ENCODE measurements at regions not wholly inside any gene's neighbourhood (a gene's known extent, or its start where the extent isn't known, plus 50 kb on each side); places are given as distances from the start of the nearest gene placed in this dataset.
A peak's percentile ranks its signal among the peaks of the same experiment; 100 is the strongest.

GRCh38 chr14:58862416-58863160, 224.8 kb downstream of the DACT1 start:
- DNase-seq, result no peak

GRCh38 chr14:58863661-58864345, 226.0 kb downstream of the DACT1 start:
- DNase-seq, result no peak

DNA sequence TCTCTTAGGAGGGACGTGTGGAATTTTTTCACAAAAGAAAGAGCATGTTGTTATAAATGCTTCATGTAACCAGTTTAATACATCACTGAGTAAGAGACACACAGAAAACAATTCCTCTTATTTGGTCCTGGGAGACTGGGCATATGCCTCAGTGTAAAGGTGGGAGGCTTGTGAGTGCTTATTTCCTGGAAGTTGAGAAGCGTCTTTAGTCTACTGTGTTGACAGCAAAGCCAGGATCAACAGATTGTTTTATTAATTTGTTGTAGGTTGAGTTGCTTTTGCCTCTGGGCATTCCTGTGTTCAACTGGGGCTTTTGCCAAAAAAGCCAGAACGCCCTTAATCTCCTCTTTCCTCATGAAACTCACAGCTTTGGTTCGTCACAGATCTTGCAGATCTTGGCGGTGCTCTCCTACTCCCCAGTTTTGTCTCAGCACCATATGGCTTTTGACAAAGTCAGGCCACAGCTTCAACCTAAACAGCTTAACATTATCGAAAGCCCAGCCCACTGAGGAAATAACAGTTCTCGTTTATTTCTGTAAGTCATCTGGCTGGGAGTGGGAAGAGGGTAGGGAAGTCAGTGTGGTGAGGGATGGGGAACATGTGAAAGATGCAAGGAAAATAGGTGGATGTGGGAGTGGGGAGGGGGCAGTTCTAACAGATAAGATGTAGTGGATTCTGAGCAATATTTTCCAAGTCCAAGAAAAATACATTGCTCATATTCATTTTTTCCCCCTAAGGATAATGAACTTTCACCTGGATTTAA, 227.2 kb downstream of the DACT1 start:
- DNase-seq, result no peak

DNA sequence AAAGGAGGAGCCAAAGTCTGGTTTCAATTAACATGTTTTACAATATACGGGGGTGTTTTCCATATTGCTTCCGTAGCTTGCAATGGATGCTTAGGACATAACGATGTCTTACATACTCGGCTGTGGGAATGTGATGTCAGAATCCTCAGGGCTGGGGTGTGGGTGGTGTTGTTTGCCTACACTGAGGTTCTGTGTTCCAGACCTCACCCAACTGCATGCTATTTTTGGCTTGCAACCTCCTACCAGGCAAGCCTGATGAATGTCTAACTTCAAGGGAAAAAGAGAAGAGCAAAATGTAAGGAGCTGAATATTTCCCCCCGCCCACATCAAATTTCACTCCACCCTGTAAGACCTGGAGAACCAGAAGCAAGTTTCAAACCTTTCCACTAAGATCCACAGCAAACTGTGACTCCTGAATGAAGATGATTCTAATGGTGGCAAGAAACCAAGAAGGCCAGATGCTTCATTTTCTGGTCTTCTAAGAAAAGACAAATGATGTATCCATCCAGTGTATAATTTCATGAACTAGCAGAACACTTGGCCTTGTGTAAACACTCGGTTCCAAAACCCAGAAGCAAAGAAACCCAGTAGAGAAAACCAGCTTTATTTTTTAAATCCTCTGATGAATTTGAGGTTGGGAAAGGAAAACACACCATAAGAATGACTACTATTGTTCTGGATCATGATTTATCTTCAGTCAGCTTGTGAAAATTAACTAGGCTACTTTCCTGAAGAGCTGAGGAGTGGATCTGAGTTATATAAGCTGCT, 227.9 kb downstream of the DACT1 start:
- no peak for DNase-seq

GRCh38 chr14:58866391-58866790, 228.6 kb downstream of the DACT1 start:
- no peak for DNase-seq

DNA sequence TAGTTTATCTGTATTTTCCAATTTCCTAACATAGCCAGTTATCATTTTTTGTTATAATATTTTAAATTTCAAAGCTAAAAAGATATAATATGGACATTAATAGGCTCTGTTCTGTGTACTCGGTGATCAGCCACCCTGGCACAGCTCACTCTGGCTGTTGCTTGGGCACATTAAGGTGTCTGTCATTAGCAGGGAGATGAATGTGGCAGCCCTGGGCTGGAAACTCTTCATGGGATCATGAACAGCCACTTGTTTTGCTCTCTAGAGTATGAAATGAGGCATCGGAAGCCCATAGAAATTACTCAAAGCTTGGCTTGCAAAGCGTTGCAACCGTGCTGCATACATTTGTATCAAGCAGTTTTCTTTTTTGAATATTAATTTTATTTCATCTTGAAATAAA, 233.2 kb downstream of the DACT1 start:
- DNase-seq, result no peak

- DNase-seq, result no peak
These were observed 233.8 kb downstream of the DACT1 start for GRCh38 chr14:58871573-58871972.

- DNase-seq, result no peak
These were observed 234.3 kb downstream of the DACT1 start for GRCh38 chr14:58872061-58872460.

DNA sequence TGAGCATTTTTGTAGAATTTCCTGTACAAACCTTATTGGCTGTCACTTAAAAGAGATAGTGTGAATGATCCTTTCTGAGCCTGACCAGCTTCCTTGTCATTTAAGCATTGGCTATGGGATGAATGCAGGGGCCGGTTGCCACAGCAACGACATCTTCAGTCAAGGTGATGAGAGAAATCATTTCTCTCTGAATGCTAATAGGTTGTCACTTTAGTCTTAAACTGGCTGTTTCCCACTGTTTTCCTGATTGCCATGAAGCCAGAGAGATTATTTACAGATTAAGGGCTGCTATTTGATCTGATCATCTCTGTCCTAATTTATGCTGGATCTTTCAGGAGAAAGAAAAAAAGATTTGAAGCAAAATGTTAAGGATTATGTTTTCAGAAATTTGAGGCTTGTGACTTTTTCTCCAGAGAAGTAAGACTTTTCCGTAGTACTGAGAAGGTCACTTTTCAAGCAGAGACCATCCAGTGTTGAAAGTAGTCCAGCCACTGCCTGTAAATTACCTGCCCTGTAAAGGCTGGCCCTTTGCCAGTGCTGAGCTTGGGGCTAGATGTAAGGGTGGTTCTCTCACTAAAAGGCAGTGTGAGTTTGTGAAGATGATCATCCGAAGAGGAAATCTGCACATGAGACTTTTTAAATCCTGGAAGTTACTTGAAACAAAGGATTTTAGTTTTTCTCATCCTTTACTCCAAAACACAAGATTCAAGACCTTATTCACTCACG, 235.6 kb downstream of the DACT1 start:
- no peak for DNase-seq

GRCh38 chr14:58875613-58876012, 237.9 kb downstream of the DACT1 start:
- no peak for DNase-seq

- DNase-seq, result no peak
These were observed 238.8 kb downstream of the DACT1 start for GRCh38 chr14:58876608-58877007.

DNA sequence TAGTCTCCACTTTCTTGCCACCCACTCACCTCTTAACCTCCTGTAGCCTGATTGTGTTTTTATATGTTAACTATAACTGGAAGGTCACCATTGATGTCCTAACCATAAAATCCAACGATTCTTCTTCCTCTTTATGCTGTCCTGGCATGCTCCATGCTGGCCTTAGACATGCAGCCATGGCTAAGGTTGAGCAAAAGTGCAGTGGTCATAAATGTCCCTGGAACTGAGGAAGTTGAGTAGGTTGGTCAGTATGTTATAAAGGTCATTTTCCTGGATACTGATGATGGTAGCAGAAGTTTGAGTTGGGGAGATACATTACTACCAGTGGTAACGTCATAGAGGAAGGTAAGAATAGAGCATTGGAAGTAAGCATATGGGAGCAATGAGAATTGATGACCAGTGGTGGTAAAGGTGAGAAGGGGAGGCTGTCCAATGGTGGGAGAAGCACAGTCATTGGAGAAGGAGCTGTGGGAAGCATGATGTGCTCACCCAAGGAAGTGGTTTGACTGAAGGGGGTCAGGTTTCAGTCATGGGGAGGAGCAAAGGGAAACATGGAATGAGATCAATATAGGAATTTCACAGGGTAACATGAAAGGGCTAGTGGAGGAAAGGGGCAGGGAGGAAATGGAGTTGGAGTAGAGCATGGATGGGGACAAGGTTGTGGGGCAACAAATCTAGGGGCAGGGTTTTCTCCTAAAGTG, 240.8 kb downstream of the DACT1 start:
- no peak for DNase-seq

GRCh38 chr14:58881433-58881832, 243.7 kb downstream of the DACT1 start:
- no peak for DNase-seq

GRCh38 chr14:58882577-58883018, 244.8 kb downstream of the DACT1 start:
- peak; percentile 82 for DNase-seq

GRCh38 chr14:58884442-58884841, 246.7 kb downstream of the DACT1 start:
- no peak for DNase-seq

DNA sequence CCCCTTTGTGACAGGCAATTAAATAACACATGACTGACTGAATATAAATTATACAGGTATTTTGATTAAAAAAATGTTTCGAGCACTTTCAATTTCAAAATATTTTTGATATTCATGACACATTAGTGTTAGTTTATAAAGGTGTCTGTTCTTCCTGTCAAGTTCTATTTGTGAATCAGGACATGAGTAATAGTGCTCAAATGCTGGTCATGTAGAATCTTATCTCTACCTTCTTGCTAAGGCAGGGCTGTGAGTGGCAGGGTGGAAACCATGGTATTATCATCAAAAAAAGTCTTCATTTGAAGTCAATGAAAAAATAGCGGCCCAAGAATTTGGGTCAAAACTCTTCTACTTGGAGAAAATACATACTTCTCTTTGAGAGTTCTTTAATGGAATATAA, 250.2 kb downstream of the DACT1 start:
- DNase-seq, result no peak

- DNase-seq, result no peak
These were observed 261.0 kb downstream of the DACT1 start for GRCh38 chr14:58898655-58899316.

- no peak for DNase-seq
These were observed 261.6 kb downstream of the DACT1 start for GRCh38 chr14:58899317-58899713.

GRCh38 chr14:58901826-58902225, 264.1 kb downstream of the DACT1 start:
- DNase-seq, result no peak

GRCh38 chr14:58904776-58905175, 267.0 kb downstream of the DACT1 start:
- DNase-seq, result no peak

GRCh38 chr14:58907803-58908202, 270.0 kb downstream of the DACT1 start:
- no peak for DNase-seq

All from DMS153 (cell line).